ENCODE measurements at regions not wholly inside any gene's neighbourhood (a gene's known extent, or its start where the extent isn't known, plus 50 kb on each side); places are given as distances from the start of the nearest gene placed in this dataset.

DNA sequence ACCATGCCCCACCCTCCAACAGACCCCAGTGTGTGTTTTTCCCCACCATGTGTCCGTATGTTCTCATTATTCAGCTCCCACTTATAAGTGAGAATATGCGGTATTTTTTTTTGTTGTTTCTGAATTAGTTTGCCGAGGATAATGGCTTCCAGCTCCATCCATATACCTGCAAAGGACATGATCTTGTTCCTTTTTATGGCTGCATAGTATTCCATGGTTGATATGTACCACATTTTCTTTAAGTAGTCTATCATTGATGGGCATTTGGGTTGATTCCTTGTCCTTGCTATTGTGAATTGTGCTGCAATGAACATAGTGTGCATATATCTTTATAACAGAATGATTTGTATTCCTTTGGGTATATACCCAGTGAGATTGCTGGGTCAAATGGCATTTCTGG lies 176.9 kb downstream of the UTRN start:
- DNase-seq (ENCODE audit: low spot score): no peak
- TF ChIP-seq, protein P1, sequence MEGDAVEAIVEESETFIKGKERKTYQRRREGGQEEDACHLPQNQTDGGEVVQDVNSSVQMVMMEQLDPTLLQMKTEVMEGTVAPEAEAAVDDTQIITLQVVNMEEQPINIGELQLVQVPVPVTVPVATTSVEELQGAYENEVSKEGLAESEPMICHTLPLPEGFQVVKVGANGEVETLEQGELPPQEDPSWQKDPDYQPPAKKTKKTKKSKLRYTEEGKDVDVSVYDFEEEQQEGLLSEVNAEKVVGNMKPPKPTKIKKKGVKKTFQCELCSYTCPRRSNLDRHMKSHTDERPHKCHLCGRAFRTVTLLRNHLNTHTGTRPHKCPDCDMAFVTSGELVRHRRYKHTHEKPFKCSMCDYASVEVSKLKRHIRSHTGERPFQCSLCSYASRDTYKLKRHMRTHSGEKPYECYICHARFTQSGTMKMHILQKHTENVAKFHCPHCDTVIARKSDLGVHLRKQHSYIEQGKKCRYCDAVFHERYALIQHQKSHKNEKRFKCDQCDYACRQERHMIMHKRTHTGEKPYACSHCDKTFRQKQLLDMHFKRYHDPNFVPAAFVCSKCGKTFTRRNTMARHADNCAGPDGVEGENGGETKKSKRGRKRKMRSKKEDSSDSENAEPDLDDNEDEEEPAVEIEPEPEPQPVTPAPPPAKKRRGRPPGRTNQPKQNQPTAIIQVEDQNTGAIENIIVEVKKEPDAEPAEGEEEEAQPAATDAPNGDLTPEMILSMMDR (IDR thresholded peaks at IDR 0.05): no peak
- Histone ChIP-seq H3K4me3 (no peak overlapping the region), H3K9me3 (no peaks in the 10 kb centered on the region), H3K4me1 (ENCODE audit: control insufficient read depth in 1 of 2, low read depth in 2 of 2) (no peaks in the 10 kb centered on the region), H3K27ac (no peak overlapping the region), H3K36me3 (peaks cover 21% of the 10 kb centered on the region), H3K27me3 (replicated peaks; ENCODE audit: insufficient read depth) (no peaks in the 10 kb centered on the region)
- no peak for ATAC-seq (ENCODE audit: insufficient number of reproducible peaks, low FRiP score, low read depth)

DNA sequence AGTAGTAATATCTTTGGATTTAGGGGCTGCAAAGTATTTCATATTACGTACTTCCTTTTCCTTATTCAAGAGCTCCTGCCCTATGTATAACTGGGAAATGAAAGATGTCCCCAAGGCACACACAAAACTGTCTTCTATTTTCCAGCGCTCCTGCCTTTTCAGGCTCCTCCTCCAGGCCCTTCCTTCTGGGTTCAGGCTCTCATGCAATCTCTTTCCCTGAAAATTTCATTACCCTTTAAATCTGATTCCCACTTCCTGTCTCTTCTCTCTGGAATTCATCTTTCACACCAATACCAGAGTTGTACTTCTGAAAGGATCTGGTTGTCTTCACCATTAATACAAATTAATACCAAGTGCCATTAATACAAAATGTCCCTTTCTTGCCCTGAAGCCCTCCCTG lies 181.6 kb downstream of the UTRN start:
- no peaks in the 10 kb centered on the region for H3K4me1 ChIP-seq (ENCODE audit: control insufficient read depth in 1 of 2, low read depth in 2 of 2)
- peaks cover 8% of the 10 kb centered on the region for H3K36me3 ChIP-seq
- DNase-seq (ENCODE audit: low spot score) (no peak), ATAC-seq (ENCODE audit: insufficient number of reproducible peaks, low FRiP score, low read depth) (no peak)
- no peak overlapping the region for H3K4me3 ChIP-seq
- TF ChIP-seq, protein P1 (IDR thresholded peaks at IDR 0.05): no peak
- H3K27me3 ChIP-seq (replicated peaks; ENCODE audit: insufficient read depth): no peaks in the 10 kb centered on the region
- H3K9me3 ChIP-seq: no peaks in the 10 kb centered on the region
- H3K27ac ChIP-seq: no peak overlapping the region

GRCh38 chr6:144467172-144467762 lies 182.1 kb downstream of the UTRN start:
- no peaks in the 10 kb centered on the region for H3K27me3 ChIP-seq (replicated peaks; ENCODE audit: insufficient read depth)
- H3K4me3 ChIP-seq: no peak overlapping the region
- ATAC-seq (ENCODE audit: insufficient number of reproducible peaks, low FRiP score, low read depth) (no peak), DNase-seq (ENCODE audit: low spot score) (no peak)
- no peaks in the 10 kb centered on the region for H3K4me1 ChIP-seq (ENCODE audit: control insufficient read depth in 1 of 2, low read depth in 2 of 2)
- no peaks in the 10 kb centered on the region for H3K9me3 ChIP-seq
- H3K36me3 ChIP-seq: peaks cover 2% of the 10 kb centered on the region
- TF ChIP-seq, protein P1 (IDR thresholded peaks at IDR 0.05): no peak
- H3K27ac ChIP-seq: no peak overlapping the region

DNA sequence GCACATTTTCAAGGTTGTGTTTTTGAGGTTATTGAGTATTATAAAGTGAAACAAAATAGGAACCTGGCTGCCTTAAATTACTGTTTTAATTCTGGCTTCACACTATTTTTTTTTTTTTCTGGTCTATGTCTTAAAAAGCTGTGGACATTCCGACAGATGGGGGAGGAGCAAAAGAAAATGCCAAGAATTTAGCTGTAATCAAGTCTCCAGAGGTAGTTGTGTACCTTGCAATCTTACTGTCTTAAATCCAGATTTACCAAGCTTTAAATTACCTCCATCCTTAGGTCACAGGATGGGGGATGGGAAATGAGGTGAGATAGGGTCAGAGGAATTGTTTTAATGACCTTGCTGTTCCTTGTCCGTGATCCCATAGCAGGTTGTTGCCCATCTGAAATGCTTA lies 182.8 kb downstream of the UTRN start:
- no peaks in the 10 kb centered on the region for H3K27me3 ChIP-seq (replicated peaks; ENCODE audit: insufficient read depth)
- H3K4me1 ChIP-seq (ENCODE audit: control insufficient read depth in 1 of 2, low read depth in 2 of 2): no peaks in the 10 kb centered on the region
- DNase-seq (ENCODE audit: low spot score) (no peak), ATAC-seq (ENCODE audit: insufficient number of reproducible peaks, low FRiP score, low read depth) (no peak)
- H3K9me3 ChIP-seq: no peaks in the 10 kb centered on the region
- no peak overlapping the region for H3K4me3 ChIP-seq
- H3K27ac ChIP-seq: no peak overlapping the region
- H3K36me3 ChIP-seq: no peaks in the 10 kb centered on the region
- TF ChIP-seq, protein P1 (IDR thresholded peaks at IDR 0.05): no peak

DNA sequence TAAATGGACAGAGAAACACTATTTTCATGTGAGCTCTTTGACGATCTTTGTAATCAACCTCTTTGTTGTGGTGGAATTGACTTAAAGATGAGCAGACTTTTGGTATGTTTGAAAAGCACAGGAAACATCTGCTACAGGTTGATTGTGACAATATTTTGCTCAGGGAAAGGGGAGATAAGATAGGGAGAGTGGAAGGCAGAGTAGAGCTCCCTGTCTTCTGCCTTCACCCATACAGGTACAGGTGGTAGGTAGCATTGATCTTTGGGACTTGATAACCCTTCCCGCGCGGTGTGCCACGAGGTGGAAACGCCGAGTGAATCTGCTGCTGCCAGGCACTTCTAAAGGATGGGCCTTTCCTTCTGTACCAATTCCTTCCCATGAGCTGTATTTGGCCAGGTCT lies 183.6 kb downstream of the UTRN start:
- no peaks in the 10 kb centered on the region for H3K4me1 ChIP-seq (ENCODE audit: control insufficient read depth in 1 of 2, low read depth in 2 of 2)
- DNase-seq (ENCODE audit: low spot score) (no peak), ATAC-seq (ENCODE audit: insufficient number of reproducible peaks, low FRiP score, low read depth) (no peak)
- TF ChIP-seq, protein P1 (IDR thresholded peaks at IDR 0.05): no peak
- H3K27ac ChIP-seq: no peak overlapping the region
- H3K9me3 ChIP-seq: no peaks in the 10 kb centered on the region
- H3K27me3 ChIP-seq (replicated peaks; ENCODE audit: insufficient read depth): no peaks in the 10 kb centered on the region
- no peaks in the 10 kb centered on the region for H3K36me3 ChIP-seq
- H3K4me3 ChIP-seq: no peak overlapping the region
